Suprapubic skin (tissue), 4 donors: ENCODE measurements at regions not wholly inside any gene's neighbourhood (a gene's known extent, or its start where the extent isn't known, plus 50 kb on each side); places are given as distances from the start of the nearest gene placed in this dataset.

ENCODE experiments used
- DNase-seq, 2 donors: peaks; one replicate each; pipeline ENCODE4 v3.0.0-alpha.2; 2019; ENCODE audit warnings: low spot score in 2 of 2
- H3K27ac ChIP-seq: fragments of 200-600 bp; sonication (generic); one replicate; pipeline ENCODE4 v1.5.1; 2019
- H3K27me3 ChIP-seq: fragments of 200-600 bp; sonication (generic); one replicate; pipeline ENCODE4 v1.5.1; 2019
- H3K36me3 ChIP-seq: fragments of 200-600 bp; sonication (generic); one replicate; pipeline ENCODE4 v1.5.1; 2019
- H3K4me1 ChIP-seq: fragments of 200-600 bp; sonication (generic); one replicate; pipeline ENCODE4 v1.5.1; 2019
- H3K4me3 ChIP-seq: fragments of 200-600 bp; sonication (generic); one replicate; pipeline ENCODE4 v1.5.1; 2019; ENCODE audit warnings: mild to moderate bottlenecking
- H3K9me3 ChIP-seq: fragments of 200-600 bp; sonication (generic); one replicate; pipeline ENCODE4 v1.5.1; 2019
- CTCF ChIP-seq, 2 donors: fragments of 200-600 bp in 1 of 2; fragments of 450-650 bp in 1 of 2; sonication (generic) in 1 of 2; IDR thresholded peaks; one replicate each; pipeline ENCODE4 v1.5.1; 2016 to 2019; ENCODE audit warnings: antibody characterized with exemption in 2 of 2, mild to moderate bottlenecking in 1 of 2, moderate library complexity in 1 of 2
- EP300 ChIP-seq: sonication (generic); formaldehyde crosslinking; IDR thresholded peaks from one replicate; pipeline ENCODE4 v1.6.1; 2017; ENCODE audit warnings: antibody characterized with exemption
- POLR2A ChIP-seq, 2 donors: fragments of 450-650 bp; IDR thresholded peaks; one replicate each; pipeline ENCODE4 v1.6.1; 2017; ENCODE audit warnings: antibody characterized with exemption in 2 of 2, mild to moderate bottlenecking in 2 of 2, moderate library complexity in 2 of 2
- POLR2AphosphoS5 ChIP-seq, 3 donors: sonication (generic); formaldehyde crosslinking; IDR thresholded peaks; one replicate each; pipeline ENCODE4 v1.6.1; 2017; ENCODE audit warnings: antibody characterized with exemption in 3 of 3
- WGBS: methylation state at CpG from one replicate; pipeline ENCODE4 v1.1.5; 2018; 5-methylcytosine and 5-hydroxymethylcytosine counted together

- TF ChIP-seq CTCF (IDR thresholded peaks at IDR 0.05): no peak
- no peak for TF ChIP-seq POLR2AphosphoS5 (IDR thresholded peaks at IDR 0.05)
- no peak for TF ChIP-seq POLR2A (IDR thresholded peaks at IDR 0.05)
- no peak for TF ChIP-seq EP300
- Histone ChIP-seq H3K9me3 (no peaks in the 10 kb centered on the region), H3K27ac (no peak overlapping the region), H3K4me1 (no peaks in the 10 kb centered on the region), H3K27me3 (no peaks in the 10 kb centered on the region), H3K4me3 (no peak overlapping the region), H3K36me3 (no peaks in the 10 kb centered on the region)
- WGBS: 95% methylated on average over 3 of the region's 3 CpGs
- DNase-seq: no peak
These were observed 111.1 kb upstream of the KLF7 start for GRCh38 chr2:207276858-207277257.

DNA sequence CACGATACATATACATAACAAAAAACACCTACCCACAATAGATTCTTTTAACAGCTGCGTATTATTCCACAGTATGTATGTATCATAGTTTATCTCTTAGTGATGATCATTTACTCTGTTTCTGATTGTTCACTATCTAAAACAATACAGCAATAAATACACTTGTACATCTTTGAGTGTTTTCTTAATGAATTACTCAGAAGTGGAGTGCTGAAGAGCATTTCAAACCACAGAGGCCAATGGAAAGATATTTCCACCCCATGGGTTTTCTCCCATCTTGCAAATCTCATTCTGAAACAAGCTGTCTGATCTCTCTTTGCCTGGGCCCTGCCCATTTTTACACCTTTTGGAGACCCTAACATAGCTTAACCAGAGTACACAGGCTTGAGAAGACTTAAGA, 113.8 kb upstream of the KLF7 start:
- 93% methylated on average over 2 of the region's 2 CpGs for WGBS

DNA sequence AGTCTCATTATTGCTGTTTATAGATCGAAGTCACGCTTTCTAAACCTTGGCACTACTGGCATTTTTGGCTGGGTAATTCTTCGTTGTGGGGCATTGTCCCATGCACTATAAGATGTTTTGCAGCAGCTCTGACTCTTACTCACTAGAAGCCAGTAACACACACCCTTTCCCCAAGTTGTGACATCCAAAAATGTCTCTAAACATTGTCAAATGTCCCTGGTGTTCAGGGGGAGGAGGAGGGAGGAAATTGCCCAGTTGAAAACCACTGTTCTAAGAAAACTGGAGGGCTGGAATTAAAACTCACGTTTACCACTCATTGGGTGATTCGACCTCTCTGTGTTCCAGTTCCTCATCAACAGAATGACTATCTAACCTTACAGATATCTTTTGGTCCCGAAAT, 115.7 kb upstream of the KLF7 start:
- WGBS: 93% methylated on average over 6 of the region's 6 CpGs
- Histone ChIP-seq H3K9me3 (no peaks in the 10 kb centered on the region), H3K4me1 (peaks cover 24% of the 10 kb centered on the region), H3K36me3 (no peaks in the 10 kb centered on the region), H3K27me3 (no peaks in the 10 kb centered on the region), H3K27ac (no peak overlapping the region), H3K4me3 (no peak overlapping the region)
- DNase-seq: no peak
- TF ChIP-seq CTCF (IDR thresholded peaks at IDR 0.05) (no peak), POLR2AphosphoS5 (IDR thresholded peaks at IDR 0.05) (no peak), EP300 (no peak)

More for the DNA sequence above, 113.8 kb upstream of the KLF7 start:
- Histone ChIP-seq H3K36me3 (no peaks in the 10 kb centered on the region), H3K27me3 (no peaks in the 10 kb centered on the region), H3K4me1 (peaks cover 14% of the 10 kb centered on the region), H3K27ac (no peak overlapping the region), H3K4me3 (no peak overlapping the region), H3K9me3 (no peaks in the 10 kb centered on the region)
- no peak for TF ChIP-seq POLR2AphosphoS5 (IDR thresholded peaks at IDR 0.05)
- no peak for TF ChIP-seq EP300
- TF ChIP-seq CTCF (IDR thresholded peaks at IDR 0.05): no peak
- DNase-seq: no peak

- Histone ChIP-seq H3K4me3 (no peak overlapping the region), H3K27ac (no peak overlapping the region), H3K9me3 (no peaks in the 10 kb centered on the region), H3K4me1 (peaks cover 24% of the 10 kb centered on the region), H3K27me3 (no peaks in the 10 kb centered on the region), H3K36me3 (no peaks in the 10 kb centered on the region)
- DNase-seq: no peak
- TF ChIP-seq EP300 (no peak), POLR2A (IDR thresholded peaks at IDR 0.05) (no peak), POLR2AphosphoS5 (IDR thresholded peaks at IDR 0.05) (no peak), CTCF (IDR thresholded peaks at IDR 0.05) (no peak)
These were observed 117.2 kb upstream of the KLF7 start for GRCh38 chr2:207282916-207283315.

GRCh38 chr2:207283356-207283755, 117.6 kb upstream of the KLF7 start:
- no peak for DNase-seq
- Histone ChIP-seq H3K36me3 (no peaks in the 10 kb centered on the region), H3K27me3 (no peaks in the 10 kb centered on the region), H3K4me3 (no peak overlapping the region), H3K9me3 (no peaks in the 10 kb centered on the region), H3K27ac (no peak overlapping the region), H3K4me1 (peaks cover 27% of the 10 kb centered on the region)
- WGBS: 60% methylated on average over 1 of the region's 1 CpG
- TF ChIP-seq POLR2A (IDR thresholded peaks at IDR 0.05) (no peak), EP300 (no peak), POLR2AphosphoS5 (IDR thresholded peaks at IDR 0.05) (no peak), CTCF (IDR thresholded peaks at IDR 0.05) (no peak)
